ENCODE measurements at regions not wholly inside any gene's neighbourhood (a gene's known extent, or its start where the extent isn't known, plus 50 kb on each side); places are given as distances from the start of the nearest gene placed in this dataset.

DNA sequence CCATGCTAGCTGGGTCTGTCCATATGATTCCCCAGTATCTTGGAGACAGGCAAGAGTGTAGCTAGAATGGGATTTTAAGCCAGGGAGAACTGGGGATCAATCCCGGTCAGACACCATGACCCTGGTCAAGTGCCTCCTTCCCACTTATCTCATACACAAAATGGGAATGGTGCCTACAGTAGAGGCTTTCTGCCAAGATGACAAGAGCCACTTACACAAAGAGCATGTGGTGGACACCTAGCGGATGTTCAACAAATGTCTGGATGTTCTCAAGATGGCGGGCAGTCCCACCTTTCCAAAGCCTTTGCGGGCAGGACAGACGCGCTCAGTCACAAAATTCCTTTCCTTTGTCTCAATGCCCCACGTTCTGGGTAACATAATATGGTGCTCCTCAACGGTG lies 57.3 kb downstream of the MAF start:
- no peak for DNase-seq (ENCODE audit: low spot score)
- no peak overlapping the region for H3K4me3 ChIP-seq (ENCODE audit: low read depth in 1 of 3, low read length in 3 of 3)
- TF ChIP-seq YY1 (IDR thresholded peaks at IDR 0.05) (no peak), TAF1 (conservative IDR thresholded peaks at IDR 0.05) (no peak), EGR1 (IDR thresholded peaks at IDR 0.05; ENCODE audit: low read depth in 2 of 2) (no peak), HNF4G (IDR thresholded peaks at IDR 0.05) (no peak), CTCF (IDR thresholded peaks at IDR 0.05; ENCODE audit: low read depth, low read length, missing input control) (no peak), GABPA (IDR thresholded peaks at IDR 0.05 in 1 of 2, conservative IDR thresholded peaks at IDR 0.05 in 1 of 2) (no peak), ZBTB33 (IDR thresholded peaks at IDR 0.05) (no peak), RXRA (IDR thresholded peaks at IDR 0.05) (no peak), MAX (IDR thresholded peaks at IDR 0.05) (no peak), SP1 (IDR thresholded peaks at IDR 0.05) (no peak), RAD21 (IDR thresholded peaks at IDR 0.05) (no peak)
- TF ChIP-seq, protein P1, sequence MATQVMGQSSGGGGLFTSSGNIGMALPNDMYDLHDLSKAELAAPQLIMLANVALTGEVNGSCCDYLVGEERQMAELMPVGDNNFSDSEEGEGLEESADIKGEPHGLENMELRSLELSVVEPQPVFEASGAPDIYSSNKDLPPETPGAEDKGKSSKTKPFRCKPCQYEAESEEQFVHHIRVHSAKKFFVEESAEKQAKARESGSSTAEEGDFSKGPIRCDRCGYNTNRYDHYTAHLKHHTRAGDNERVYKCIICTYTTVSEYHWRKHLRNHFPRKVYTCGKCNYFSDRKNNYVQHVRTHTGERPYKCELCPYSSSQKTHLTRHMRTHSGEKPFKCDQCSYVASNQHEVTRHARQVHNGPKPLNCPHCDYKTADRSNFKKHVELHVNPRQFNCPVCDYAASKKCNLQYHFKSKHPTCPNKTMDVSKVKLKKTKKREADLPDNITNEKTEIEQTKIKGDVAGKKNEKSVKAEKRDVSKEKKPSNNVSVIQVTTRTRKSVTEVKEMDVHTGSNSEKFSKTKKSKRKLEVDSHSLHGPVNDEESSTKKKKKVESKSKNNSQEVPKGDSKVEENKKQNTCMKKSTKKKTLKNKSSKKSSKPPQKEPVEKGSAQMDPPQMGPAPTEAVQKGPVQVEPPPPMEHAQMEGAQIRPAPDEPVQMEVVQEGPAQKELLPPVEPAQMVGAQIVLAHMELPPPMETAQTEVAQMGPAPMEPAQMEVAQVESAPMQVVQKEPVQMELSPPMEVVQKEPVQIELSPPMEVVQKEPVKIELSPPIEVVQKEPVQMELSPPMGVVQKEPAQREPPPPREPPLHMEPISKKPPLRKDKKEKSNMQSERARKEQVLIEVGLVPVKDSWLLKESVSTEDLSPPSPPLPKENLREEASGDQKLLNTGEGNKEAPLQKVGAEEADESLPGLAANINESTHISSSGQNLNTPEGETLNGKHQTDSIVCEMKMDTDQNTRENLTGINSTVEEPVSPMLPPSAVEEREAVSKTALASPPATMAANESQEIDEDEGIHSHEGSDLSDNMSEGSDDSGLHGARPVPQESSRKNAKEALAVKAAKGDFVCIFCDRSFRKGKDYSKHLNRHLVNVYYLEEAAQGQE (IDR thresholded peaks at IDR 0.05) = no peak
- WGBS = 93% methylated on average over 8 of the region's 8 CpGs
- no peak overlapping the region for H3K9ac ChIP-seq (ENCODE audit: low read depth in 1 of 2, low read length in 2 of 2)
- H3K27ac ChIP-seq (ENCODE audit: low read depth in 1 of 2, low read length in 2 of 2) = no peak overlapping the region
- H3K27me3 ChIP-seq (ENCODE audit: control insufficient read depth in 4 of 4, insufficient read depth in 4 of 4, low read length in 3 of 4) = no peaks in the 10 kb centered on the region
- no peaks in the 10 kb centered on the region for H3K9me3 ChIP-seq (ENCODE audit: control insufficient read depth in 4 of 4, low read length in 3 of 4)
- H3K4me1 ChIP-seq (ENCODE audit: control insufficient read depth in 4 of 4, insufficient read depth in 4 of 4, low read length in 3 of 4) = peaks cover 4 to 12% (median 9%) of the 10 kb centered on the region in 4 donors
- no peaks in the 10 kb centered on the region for H3K36me3 ChIP-seq (ENCODE audit: control insufficient read depth in 4 of 4, insufficient read depth in 3 of 4, low read depth in 1 of 4, low read length in 3 of 4)

- H3K4me3 ChIP-seq (ENCODE audit: low read depth in 1 of 3, low read length in 3 of 3) = peak overlapping the region in 1 of 3 donors; percentile 15
- 18% methylated on average over 11 of the region's 11 CpGs for WGBS
- TF ChIP-seq YY1 (IDR thresholded peaks at IDR 0.05) (peak; percentile 39), JUND (IDR thresholded peaks at IDR 0.05) (no peak), TAF1 (conservative IDR thresholded peaks at IDR 0.05) (no peak), HNF4A (conservative IDR thresholded peaks at IDR 0.05) (peak; percentile 43 to 49), HNF4G (IDR thresholded peaks at IDR 0.05) (no peak), EGR1 (IDR thresholded peaks at IDR 0.05; ENCODE audit: low read depth in 2 of 2) (peak in 1 of 2 donors; percentile 46), SP1 (IDR thresholded peaks at IDR 0.05) (peak; percentile 74), CTCF (IDR thresholded peaks at IDR 0.05; ENCODE audit: low read depth, low read length, missing input control) (no peak), FOXA1 (IDR thresholded peaks at IDR 0.05) (no peak), FOXA2 (IDR thresholded peaks at IDR 0.05) (no peak), ZBTB33 (IDR thresholded peaks at IDR 0.05) (peak; percentile 38), MAX (IDR thresholded peaks at IDR 0.05) (peak; percentile 88), RXRA (IDR thresholded peaks at IDR 0.05) (peak; percentile 97 to 99), GABPA (IDR thresholded peaks at IDR 0.05 in 1 of 2, conservative IDR thresholded peaks at IDR 0.05 in 1 of 2) (peak; percentile 43 to 60), RAD21 (IDR thresholded peaks at IDR 0.05) (peak; percentile 43 to 61), NR2F2 (IDR thresholded peaks at IDR 0.05) (peak; percentile 96), ATF3 (IDR thresholded peaks at IDR 0.05) (no peak)
Measured at GRCh38 chr16:79542237-79542774, 58.2 kb downstream of the MAF start.

More at GRCh38 chr16:79542237-79542774, 58.2 kb downstream of the MAF start:
- no peaks in the 10 kb centered on the region for H3K27me3 ChIP-seq (ENCODE audit: control insufficient read depth in 4 of 4, insufficient read depth in 4 of 4, low read length in 3 of 4)
- peaks cover 4 to 12% (median 9%) of the 10 kb centered on the region in 4 donors for H3K4me1 ChIP-seq (ENCODE audit: control insufficient read depth in 4 of 4, insufficient read depth in 4 of 4, low read length in 3 of 4)
- peak overlapping the region; percentile 21 to 41 for H3K27ac ChIP-seq (ENCODE audit: low read depth in 1 of 2, low read length in 2 of 2)
- H3K36me3 ChIP-seq (ENCODE audit: control insufficient read depth in 4 of 4, insufficient read depth in 3 of 4, low read depth in 1 of 4, low read length in 3 of 4) = no peaks in the 10 kb centered on the region
- H3K9ac ChIP-seq (ENCODE audit: low read depth in 1 of 2, low read length in 2 of 2) = no peak overlapping the region
- no peaks in the 10 kb centered on the region for H3K9me3 ChIP-seq (ENCODE audit: control insufficient read depth in 4 of 4, low read length in 3 of 4)
- peak; percentile 44 for DNase-seq (ENCODE audit: low spot score)
